GM23338 (cell line): ENCODE measurements at regions not wholly inside any gene's neighbourhood (a gene's known extent, or its start where the extent isn't known, plus 50 kb on each side); places are given as distances from the start of the nearest gene placed in this dataset.

Experiments
- ATAC-seq: fragments of 200-7000 bp; cut with Tn5 transposase; 3 replicates; pipeline ENCODE4 v1.9.1; 2020
- DNase-seq: peaks from one replicate; pipeline ENCODE4 v3.0.0-alpha.2; 2015; ENCODE audit warnings: low spot score
- H2AFZ ChIP-seq: fragments of 200-600 bp; sonication (generic); 2 replicates; pipeline ENCODE4 v1.8.0; 2016; ENCODE audit warnings: antibody characterized with exemption, mild to moderate bottlenecking, moderate library complexity
- H3F3A ChIP-seq: fragments of 200-600 bp; sonication (generic); replicated peaks from 2 replicates; pipeline ENCODE4 v1.8.0; 2017; ENCODE audit warnings: antibody characterized with exemption, mixed run types, low read depth
- H3K27ac ChIP-seq: fragments of 200-600 bp; sonication (generic); 2 replicates; pipeline ENCODE4 v1.6.1; 2016; ENCODE audit warnings: low read depth
- H3K27me3 ChIP-seq: fragments of 200-600 bp; sonication (generic); 2 replicates; pipeline ENCODE4 v1.8.0; 2016; ENCODE audit warnings: mild to moderate bottlenecking, mixed run types, moderate library complexity; ENCODE audit not compliant: insufficient read depth
- H3K36me3 ChIP-seq: fragments of 200-600 bp; sonication (generic); 2 replicates; pipeline ENCODE4 v1.8.0; 2016; ENCODE audit warnings: mild to moderate bottlenecking; ENCODE audit not compliant: insufficient read depth
- H3K4me1 ChIP-seq: fragments of 200-600 bp; sonication (generic); 2 replicates; pipeline ENCODE4 v1.8.0; 2016; ENCODE audit warnings: mild to moderate bottlenecking, moderate library complexity; ENCODE audit not compliant: insufficient read depth
- H3K4me2 ChIP-seq: fragments of 200-600 bp; sonication (generic); 2 replicates; pipeline ENCODE4 v1.7.1; 2017; ENCODE audit warnings: mixed run types
- H3K4me3 ChIP-seq: fragments of 200-600 bp; sonication (generic); 2 replicates; pipeline ENCODE4 v1.6.1; 2016; ENCODE audit warnings: mixed run types
- H3K79me2 ChIP-seq: fragments of 200-600 bp; sonication (generic); replicated peaks from 2 replicates; pipeline ENCODE4 v1.8.0; 2017; ENCODE audit warnings: mild to moderate bottlenecking; ENCODE audit not compliant: insufficient read depth
- H3K9me2 ChIP-seq: fragments of 200-600 bp; sonication (generic); 2 replicates; pipeline ENCODE4 v1.8.0; 2017; ENCODE audit not compliant: insufficient read depth
- H4K20me1 ChIP-seq: fragments of 200-600 bp; sonication (generic); replicated peaks from 2 replicates; pipeline ENCODE4 v1.8.0; 2017; ENCODE audit warnings: mild to moderate bottlenecking; ENCODE audit not compliant: insufficient read depth
- H3K27ac Mint-ChIP-seq: 2 replicates; pipeline ENCODE4 v1.8.0; 2020; ENCODE audit warnings: inconsistent platforms, mild to moderate bottlenecking, moderate library complexity, mixed read lengths
- H3K27me3 Mint-ChIP-seq: 3 replicates; pipeline ENCODE4 v1.8.0; 2022; ENCODE audit warnings: low read depth, mild to moderate bottlenecking, moderate library complexity, mixed read lengths, inconsistent platforms; ENCODE audit not compliant: insufficient read depth, poor library complexity
- H3K36me3 Mint-ChIP-seq: 3 replicates; pipeline ENCODE4 v1.8.0; 2021; ENCODE audit warnings: low read depth, mild to moderate bottlenecking, inconsistent platforms, moderate library complexity, mixed read lengths
- H3K4me1 Mint-ChIP-seq: 3 replicates; pipeline ENCODE4 v1.8.0; 2020; ENCODE audit warnings: mild to moderate bottlenecking, inconsistent platforms, mixed read lengths
- H3K4me3 Mint-ChIP-seq: 3 replicates; pipeline ENCODE4 v1.8.0; 2021; ENCODE audit warnings: moderate library complexity, mild to moderate bottlenecking, inconsistent platforms, mixed read lengths
- H3K9me3 Mint-ChIP-seq: 3 replicates; pipeline ENCODE4 v1.8.0; 2020; ENCODE audit warnings: moderate library complexity, mild to moderate bottlenecking, inconsistent platforms, mixed read lengths
- CREB1 ChIP-seq: fragments of 250-450 bp; sonication (Bioruptor Pico); IDR thresholded peaks from 2 replicates; pipeline ENCODE4 v1.5.0; 2020; ENCODE audit warnings: low read depth, mild to moderate bottlenecking, moderate library complexity
- EZH2 ChIP-seq: fragments of 200-600 bp; sonication (generic); IDR thresholded peaks from one replicate; pipeline ENCODE4 v1.8.0; 2017; ENCODE audit warnings: antibody characterized with exemption, mild to moderate bottlenecking, low read depth; ENCODE audit not compliant: unreplicated experiment
- EZH2phosphoT487 ChIP-seq: fragments of 200-600 bp; sonication (generic); IDR thresholded peaks from one replicate; pipeline ENCODE4 v1.8.1; 2018; ENCODE audit warnings: antibody characterized with exemption; ENCODE audit not compliant: unreplicated experiment
- JUNB ChIP-seq: IDR thresholded peaks from one replicate; pipeline ENCODE4 v1.6.1; 2016; ENCODE audit warnings: antibody characterized with exemption; ENCODE audit not compliant: unreplicated experiment
- NANOG ChIP-seq: IDR thresholded peaks from 2 replicates; pipeline ENCODE4 v1.6.1; 2016; ENCODE audit warnings: antibody characterized with exemption, borderline replicate concordance
- POLR2AphosphoS5 ChIP-seq: IDR thresholded peaks from 2 replicates; pipeline ENCODE4 v1.6.1; 2016; ENCODE audit warnings: antibody characterized with exemption, low read depth
- ZNF114 ChIP-seq: fragments of 250-450 bp; sonication (Bioruptor Pico); IDR thresholded peaks from 2 replicates; pipeline ENCODE4 v1.5.0; 2020; ENCODE audit warnings: mild to moderate bottlenecking, moderate library complexity
- ZNF331 ChIP-seq: fragments of 250-450 bp; sonication (Bioruptor Pico); IDR thresholded peaks from 2 replicates; pipeline ENCODE4 v1.5.0; 2020; ENCODE audit warnings: low read depth, mild to moderate bottlenecking, moderate library complexity
- TF ChIP-seq, protein P1 (sequence below): IDR thresholded peaks from 2 replicates; pipeline ENCODE4 v1.6.1; 2016; ENCODE audit warnings: antibody characterized with exemption
- TF ChIP-seq, protein P2 (sequence below): fragments of 250-450 bp; sonication (Bioruptor Pico); IDR thresholded peaks from 2 replicates; pipeline ENCODE4 v1.5.0; 2020; ENCODE audit warnings: mild to moderate bottlenecking, moderate library complexity
- TF ChIP-seq, protein P3 (sequence below): IDR thresholded peaks from one replicate; pipeline ENCODE4 v1.6.1; 2018; ENCODE audit warnings: antibody characterized with exemption; ENCODE audit not compliant: unreplicated experiment
- TF ChIP-seq, protein P4 (sequence below), 2 experiments: fragments of 200-600 bp in 1 of 2; sonication (generic) in 1 of 2; conservative IDR thresholded peaks; 2 replicates each; pipeline versions ENCODE4 v1.5.1 to v1.6.1; 2016 to 2017; ENCODE audit warnings: antibody characterized with exemption in 2 of 2, low read depth in 2 of 2, mild to moderate bottlenecking in 2 of 2, moderate library complexity in 1 of 2

DNA sequence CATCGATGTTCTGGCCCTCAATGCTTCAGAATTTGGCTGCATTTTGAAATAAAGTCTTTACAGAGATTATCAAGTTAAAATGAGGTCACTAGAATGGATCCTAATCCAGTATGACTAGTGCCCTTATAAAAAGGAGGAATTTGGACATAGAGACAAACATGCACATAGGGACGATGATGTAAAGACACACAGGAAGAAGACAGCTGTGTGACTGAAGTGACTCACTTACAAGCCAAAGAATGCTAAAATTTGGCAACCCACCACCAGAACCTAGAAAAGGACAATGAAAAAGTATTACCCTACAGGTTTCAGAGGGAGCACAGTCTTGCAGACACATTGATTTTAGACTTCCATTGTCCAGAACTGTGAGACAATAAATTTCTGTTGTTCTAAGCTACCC lies 322.8 kb upstream of the GJE1 start (continued):
- TF ChIP-seq, protein P1, sequence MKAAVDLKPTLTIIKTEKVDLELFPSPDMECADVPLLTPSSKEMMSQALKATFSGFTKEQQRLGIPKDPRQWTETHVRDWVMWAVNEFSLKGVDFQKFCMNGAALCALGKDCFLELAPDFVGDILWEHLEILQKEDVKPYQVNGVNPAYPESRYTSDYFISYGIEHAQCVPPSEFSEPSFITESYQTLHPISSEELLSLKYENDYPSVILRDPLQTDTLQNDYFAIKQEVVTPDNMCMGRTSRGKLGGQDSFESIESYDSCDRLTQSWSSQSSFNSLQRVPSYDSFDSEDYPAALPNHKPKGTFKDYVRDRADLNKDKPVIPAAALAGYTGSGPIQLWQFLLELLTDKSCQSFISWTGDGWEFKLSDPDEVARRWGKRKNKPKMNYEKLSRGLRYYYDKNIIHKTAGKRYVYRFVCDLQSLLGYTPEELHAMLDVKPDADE = no peak

DNA sequence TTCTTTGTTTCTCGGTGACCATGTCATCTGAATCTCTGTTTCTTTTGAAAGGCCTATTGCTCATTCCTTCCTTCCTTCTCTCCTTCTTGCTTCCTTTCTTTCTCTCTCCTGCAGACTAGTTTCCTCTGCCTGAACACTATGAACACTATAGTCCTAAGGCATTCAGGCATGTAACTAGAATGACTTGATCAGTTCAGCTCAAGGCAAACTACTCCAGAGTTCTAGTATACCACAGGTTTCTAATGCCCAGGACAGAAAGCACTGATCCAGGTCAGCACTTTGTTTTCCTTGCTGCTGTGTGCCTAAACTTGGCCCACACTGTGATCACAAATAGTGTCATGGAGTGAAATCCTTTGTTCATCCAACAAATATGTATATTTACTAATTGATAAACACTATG lies 324.1 kb upstream of the GJE1 start:
- Histone ChIP-seq H3K4me2 (no peak overlapping the region), H3K4me1 (peaks cover 14% of the 10 kb centered on the region), H3K79me2 (no peaks in the 10 kb centered on the region), H3K9me2 (0 out of 2 replicates have a peak, but pooled peaks cover 3% of the 10 kb centered on the region), H3K4me3 (no peak overlapping the region), H3K27me3 (no peaks in the 10 kb centered on the region), H3K27ac (no peak overlapping the region), H3F3A (no peaks in the 10 kb centered on the region), H3K36me3 (no peaks in the 10 kb centered on the region), H2AFZ (peak overlapping the region; percentile 9; the same call in 1 of the 2 replicates), H4K20me1 (no peaks in the 10 kb centered on the region)
- Mint-ChIP-seq H3K4me3 (no peak overlapping the region), H3K27ac (peak overlapping the region; percentile 30; the same call in 1 of the 2 replicates), H3K27me3 (no peaks in the 10 kb centered on the region), H3K4me1 (peaks cover 16% of the 10 kb centered on the region), H3K36me3 (no peaks in the 10 kb centered on the region), H3K9me3 (no peaks in the 10 kb centered on the region)
- no peak for ATAC-seq
- no peak for DNase-seq
- TF ChIP-seq, protein P2, sequence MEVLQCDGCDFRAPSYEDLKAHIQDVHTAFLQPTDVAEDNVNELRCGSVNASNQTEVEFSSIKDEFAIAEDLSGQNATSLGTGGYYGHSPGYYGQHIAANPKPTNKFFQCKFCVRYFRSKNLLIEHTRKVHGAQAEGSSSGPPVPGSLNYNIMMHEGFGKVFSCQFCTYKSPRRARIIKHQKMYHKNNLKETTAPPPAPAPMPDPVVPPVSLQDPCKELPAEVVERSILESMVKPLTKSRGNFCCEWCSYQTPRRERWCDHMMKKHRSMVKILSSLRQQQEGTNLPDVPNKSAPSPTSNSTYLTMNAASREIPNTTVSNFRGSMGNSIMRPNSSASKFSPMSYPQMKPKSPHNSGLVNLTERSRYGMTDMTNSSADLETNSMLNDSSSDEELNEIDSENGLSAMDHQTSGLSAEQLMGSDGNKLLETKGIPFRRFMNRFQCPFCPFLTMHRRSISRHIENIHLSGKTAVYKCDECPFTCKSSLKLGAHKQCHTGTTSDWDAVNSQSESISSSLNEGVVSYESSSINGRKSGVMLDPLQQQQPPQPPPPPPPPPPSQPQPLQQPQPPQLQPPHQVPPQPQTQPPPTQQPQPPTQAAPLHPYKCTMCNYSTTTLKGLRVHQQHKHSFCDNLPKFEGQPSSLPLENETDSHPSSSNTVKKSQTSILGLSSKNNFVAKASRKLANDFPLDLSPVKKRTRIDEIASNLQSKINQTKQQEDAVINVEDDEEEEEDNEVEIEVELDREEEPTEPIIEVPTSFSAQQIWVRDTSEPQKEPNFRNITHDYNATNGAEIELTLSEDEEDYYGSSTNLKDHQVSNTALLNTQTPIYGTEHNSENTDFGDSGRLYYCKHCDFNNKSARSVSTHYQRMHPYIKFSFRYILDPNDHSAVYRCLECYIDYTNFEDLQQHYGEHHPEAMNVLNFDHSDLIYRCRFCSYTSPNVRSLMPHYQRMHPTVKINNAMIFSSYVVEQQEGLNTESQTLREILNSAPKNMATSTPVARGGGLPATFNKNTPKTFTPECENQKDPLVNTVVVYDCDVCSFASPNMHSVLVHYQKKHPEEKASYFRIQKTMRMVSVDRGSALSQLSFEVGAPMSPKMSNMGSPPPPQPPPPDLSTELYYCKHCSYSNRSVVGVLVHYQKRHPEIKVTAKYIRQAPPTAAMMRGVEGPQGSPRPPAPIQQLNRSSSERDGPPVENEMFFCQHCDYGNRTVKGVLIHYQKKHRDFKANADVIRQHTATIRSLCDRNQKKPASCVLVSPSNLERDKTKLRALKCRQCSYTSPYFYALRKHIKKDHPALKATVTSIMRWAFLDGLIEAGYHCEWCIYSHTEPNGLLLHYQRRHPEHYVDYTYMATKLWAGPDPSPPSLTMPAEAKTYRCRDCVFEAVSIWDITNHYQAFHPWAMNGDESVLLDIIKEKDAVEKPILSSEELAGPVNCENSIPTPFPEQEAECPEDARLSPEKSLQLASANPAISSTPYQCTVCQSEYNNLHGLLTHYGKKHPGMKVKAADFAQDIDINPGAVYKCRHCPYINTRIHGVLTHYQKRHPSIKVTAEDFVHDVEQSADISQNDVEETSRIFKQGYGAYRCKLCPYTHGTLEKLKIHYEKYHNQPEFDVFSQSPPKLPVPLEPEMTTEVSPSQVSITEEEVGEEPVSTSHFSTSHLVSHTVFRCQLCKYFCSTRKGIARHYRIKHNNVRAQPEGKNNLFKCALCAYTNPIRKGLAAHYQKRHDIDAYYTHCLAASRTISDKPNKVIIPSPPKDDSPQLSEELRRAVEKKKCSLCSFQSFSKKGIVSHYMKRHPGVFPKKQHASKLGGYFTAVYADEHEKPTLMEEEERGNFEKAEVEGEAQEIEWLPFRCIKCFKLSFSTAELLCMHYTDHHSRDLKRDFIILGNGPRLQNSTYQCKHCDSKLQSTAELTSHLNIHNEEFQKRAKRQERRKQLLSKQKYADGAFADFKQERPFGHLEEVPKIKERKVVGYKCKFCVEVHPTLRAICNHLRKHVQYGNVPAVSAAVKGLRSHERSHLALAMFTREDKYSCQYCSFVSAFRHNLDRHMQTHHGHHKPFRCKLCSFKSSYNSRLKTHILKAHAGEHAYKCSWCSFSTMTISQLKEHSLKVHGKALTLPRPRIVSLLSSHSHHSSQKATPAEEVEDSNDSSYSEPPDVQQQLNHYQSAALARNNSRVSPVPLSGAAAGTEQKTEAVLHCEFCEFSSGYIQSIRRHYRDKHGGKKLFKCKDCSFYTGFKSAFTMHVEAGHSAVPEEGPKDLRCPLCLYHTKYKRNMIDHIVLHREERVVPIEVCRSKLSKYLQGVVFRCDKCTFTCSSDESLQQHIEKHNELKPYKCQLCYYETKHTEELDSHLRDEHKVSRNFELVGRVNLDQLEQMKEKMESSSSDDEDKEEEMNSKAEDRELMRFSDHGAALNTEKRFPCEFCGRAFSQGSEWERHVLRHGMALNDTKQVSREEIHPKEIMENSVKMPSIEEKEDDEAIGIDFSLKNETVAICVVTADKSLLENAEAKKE (CRISPR knock-in tag) = no peak
- TF ChIP-seq NANOG (no peak), CREB1 (CRISPR knock-in tag) (no peak), JUNB (no peak), POLR2AphosphoS5 (no peak), ZNF331 (CRISPR knock-in tag) (no peak), EZH2phosphoT487 (no peak), ZNF114 (CRISPR knock-in tag) (no peak), EZH2 (no peak)
- TF ChIP-seq, protein P1 = no peak
- TF ChIP-seq, protein P3, sequence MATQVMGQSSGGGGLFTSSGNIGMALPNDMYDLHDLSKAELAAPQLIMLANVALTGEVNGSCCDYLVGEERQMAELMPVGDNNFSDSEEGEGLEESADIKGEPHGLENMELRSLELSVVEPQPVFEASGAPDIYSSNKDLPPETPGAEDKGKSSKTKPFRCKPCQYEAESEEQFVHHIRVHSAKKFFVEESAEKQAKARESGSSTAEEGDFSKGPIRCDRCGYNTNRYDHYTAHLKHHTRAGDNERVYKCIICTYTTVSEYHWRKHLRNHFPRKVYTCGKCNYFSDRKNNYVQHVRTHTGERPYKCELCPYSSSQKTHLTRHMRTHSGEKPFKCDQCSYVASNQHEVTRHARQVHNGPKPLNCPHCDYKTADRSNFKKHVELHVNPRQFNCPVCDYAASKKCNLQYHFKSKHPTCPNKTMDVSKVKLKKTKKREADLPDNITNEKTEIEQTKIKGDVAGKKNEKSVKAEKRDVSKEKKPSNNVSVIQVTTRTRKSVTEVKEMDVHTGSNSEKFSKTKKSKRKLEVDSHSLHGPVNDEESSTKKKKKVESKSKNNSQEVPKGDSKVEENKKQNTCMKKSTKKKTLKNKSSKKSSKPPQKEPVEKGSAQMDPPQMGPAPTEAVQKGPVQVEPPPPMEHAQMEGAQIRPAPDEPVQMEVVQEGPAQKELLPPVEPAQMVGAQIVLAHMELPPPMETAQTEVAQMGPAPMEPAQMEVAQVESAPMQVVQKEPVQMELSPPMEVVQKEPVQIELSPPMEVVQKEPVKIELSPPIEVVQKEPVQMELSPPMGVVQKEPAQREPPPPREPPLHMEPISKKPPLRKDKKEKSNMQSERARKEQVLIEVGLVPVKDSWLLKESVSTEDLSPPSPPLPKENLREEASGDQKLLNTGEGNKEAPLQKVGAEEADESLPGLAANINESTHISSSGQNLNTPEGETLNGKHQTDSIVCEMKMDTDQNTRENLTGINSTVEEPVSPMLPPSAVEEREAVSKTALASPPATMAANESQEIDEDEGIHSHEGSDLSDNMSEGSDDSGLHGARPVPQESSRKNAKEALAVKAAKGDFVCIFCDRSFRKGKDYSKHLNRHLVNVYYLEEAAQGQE = no peak
- TF ChIP-seq, protein P4, sequence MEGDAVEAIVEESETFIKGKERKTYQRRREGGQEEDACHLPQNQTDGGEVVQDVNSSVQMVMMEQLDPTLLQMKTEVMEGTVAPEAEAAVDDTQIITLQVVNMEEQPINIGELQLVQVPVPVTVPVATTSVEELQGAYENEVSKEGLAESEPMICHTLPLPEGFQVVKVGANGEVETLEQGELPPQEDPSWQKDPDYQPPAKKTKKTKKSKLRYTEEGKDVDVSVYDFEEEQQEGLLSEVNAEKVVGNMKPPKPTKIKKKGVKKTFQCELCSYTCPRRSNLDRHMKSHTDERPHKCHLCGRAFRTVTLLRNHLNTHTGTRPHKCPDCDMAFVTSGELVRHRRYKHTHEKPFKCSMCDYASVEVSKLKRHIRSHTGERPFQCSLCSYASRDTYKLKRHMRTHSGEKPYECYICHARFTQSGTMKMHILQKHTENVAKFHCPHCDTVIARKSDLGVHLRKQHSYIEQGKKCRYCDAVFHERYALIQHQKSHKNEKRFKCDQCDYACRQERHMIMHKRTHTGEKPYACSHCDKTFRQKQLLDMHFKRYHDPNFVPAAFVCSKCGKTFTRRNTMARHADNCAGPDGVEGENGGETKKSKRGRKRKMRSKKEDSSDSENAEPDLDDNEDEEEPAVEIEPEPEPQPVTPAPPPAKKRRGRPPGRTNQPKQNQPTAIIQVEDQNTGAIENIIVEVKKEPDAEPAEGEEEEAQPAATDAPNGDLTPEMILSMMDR (conservative IDR thresholded peaks at IDR 0.05; ENCODE audit: low read depth in 2 of 2) = no peak
